Loucy (cell line): ENCODE measurements at regions not wholly inside any gene's neighbourhood (a gene's known extent, or its start where the extent isn't known, plus 50 kb on each side); places are given as distances from the start of the nearest gene placed in this dataset.

Source experiments
- H2AFZ ChIP-seq: fragments of 200-600 bp; sonication (generic); 2 replicates; pipeline ENCODE4 v1.6.0; 2016; ENCODE audit warnings: antibody characterized with exemption, mild to moderate bottlenecking, low read length, moderate library complexity
- H3F3A ChIP-seq: fragments of 200-600 bp; 2 replicates; pipeline ENCODE4 v1.6.0; 2016; ENCODE audit warnings: antibody characterized with exemption, low read depth, mild to moderate bottlenecking
- H3K27me3 ChIP-seq: fragments of 200-600 bp; sonication (generic); 2 replicates; pipeline ENCODE4 v1.6.1; 2014; ENCODE audit warnings: low read length, mild to moderate bottlenecking; ENCODE audit not compliant: insufficient read depth, poor library complexity, severe bottlenecking
- H3K36me3 ChIP-seq: fragments of 200-600 bp; sonication (generic); 2 replicates; pipeline ENCODE4 v1.6.1; 2016; ENCODE audit warnings: low read length; ENCODE audit not compliant: insufficient read depth
- H3K4me1 ChIP-seq: fragments of 200-600 bp; sonication (generic); 2 replicates; pipeline ENCODE4 v1.5.1; 2014; ENCODE audit warnings: low read length, mild to moderate bottlenecking; ENCODE audit not compliant: insufficient read depth, poor library complexity, severe bottlenecking
- H3K4me2 ChIP-seq: fragments of 200-600 bp; sonication (generic); 2 replicates; pipeline ENCODE4 v1.6.0; 2014; ENCODE audit warnings: antibody characterized with exemption, low read length, low read depth, mild to moderate bottlenecking; ENCODE audit not compliant: poor library complexity, severe bottlenecking
- H3K4me3 ChIP-seq: fragments of 200-600 bp; sonication (generic); 2 replicates; pipeline ENCODE4 v1.5.1; 2014; ENCODE audit warnings: low read length, mild to moderate bottlenecking, mixed read lengths; ENCODE audit not compliant: poor library complexity, severe bottlenecking
- H3K79me2 ChIP-seq: fragments of 200-600 bp; sonication (generic); 2 replicates; pipeline ENCODE4 v1.6.1; 2014; ENCODE audit warnings: low read length; ENCODE audit not compliant: insufficient read depth
- H3K9ac ChIP-seq: fragments of 200-600 bp; sonication (generic); 2 replicates; pipeline ENCODE4 v1.6.0; 2014; ENCODE audit warnings: mild to moderate bottlenecking, low read depth, low read length, moderate library complexity; ENCODE audit not compliant: poor library complexity, severe bottlenecking
- H3K9me2 ChIP-seq: fragments of 200-600 bp; sonication (generic); replicated peaks from 2 replicates; pipeline ENCODE4 v1.6.1; 2016; ENCODE audit warnings: low read depth, low read length, mixed read lengths
- H3K9me3 ChIP-seq: fragments of 200-600 bp; sonication (generic); 2 replicates; pipeline ENCODE4 v1.6.1; 2014; ENCODE audit warnings: mild to moderate bottlenecking, antibody characterized with exemption, low read length, low read depth; ENCODE audit not compliant: insufficient read depth
- H4K20me1 ChIP-seq: fragments of 200-600 bp; sonication (generic); 2 replicates; pipeline ENCODE4 v1.6.0; 2014; ENCODE audit warnings: antibody characterized with exemption, low read length, mild to moderate bottlenecking; ENCODE audit not compliant: insufficient read depth, poor library complexity, severe bottlenecking
- EZH2phosphoT487 ChIP-seq: fragments of 200-600 bp; IDR thresholded peaks from 2 replicates; pipeline ENCODE4 v1.6.1; 2018; ENCODE audit warnings: antibody characterized with exemption, mild to moderate bottlenecking, moderate library complexity, borderline replicate concordance
- TF ChIP-seq, protein P1 (sequence below): fragments of 200-600 bp; sonication (generic); conservative IDR thresholded peaks from 2 replicates; pipeline ENCODE4 v1.5.1; 2014; ENCODE audit warnings: mild to moderate bottlenecking, antibody characterized with exemption, low read length

DNA sequence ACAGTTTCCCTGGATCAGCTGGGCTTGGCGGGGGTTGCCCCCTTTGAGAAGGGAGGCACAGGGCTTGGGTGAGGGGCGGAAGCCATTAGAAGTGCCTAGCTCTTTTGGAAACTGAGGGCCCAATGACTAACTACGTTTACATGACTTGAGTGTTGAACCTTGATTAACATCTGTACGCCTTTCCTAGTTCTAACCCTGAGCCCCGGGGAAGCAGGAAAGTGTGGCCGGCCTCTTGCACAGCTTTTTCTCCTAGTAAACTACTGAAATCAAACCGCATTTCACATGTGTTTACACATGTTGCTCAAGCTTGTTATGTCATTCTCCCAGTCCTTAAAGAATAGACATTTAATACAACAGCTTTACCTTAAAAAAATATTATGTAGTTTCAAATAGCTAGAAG, 1356.4 kb upstream of the TMEM132C start:
- TF ChIP-seq EZH2phosphoT487, result no peak
- TF ChIP-seq, protein P1, sequence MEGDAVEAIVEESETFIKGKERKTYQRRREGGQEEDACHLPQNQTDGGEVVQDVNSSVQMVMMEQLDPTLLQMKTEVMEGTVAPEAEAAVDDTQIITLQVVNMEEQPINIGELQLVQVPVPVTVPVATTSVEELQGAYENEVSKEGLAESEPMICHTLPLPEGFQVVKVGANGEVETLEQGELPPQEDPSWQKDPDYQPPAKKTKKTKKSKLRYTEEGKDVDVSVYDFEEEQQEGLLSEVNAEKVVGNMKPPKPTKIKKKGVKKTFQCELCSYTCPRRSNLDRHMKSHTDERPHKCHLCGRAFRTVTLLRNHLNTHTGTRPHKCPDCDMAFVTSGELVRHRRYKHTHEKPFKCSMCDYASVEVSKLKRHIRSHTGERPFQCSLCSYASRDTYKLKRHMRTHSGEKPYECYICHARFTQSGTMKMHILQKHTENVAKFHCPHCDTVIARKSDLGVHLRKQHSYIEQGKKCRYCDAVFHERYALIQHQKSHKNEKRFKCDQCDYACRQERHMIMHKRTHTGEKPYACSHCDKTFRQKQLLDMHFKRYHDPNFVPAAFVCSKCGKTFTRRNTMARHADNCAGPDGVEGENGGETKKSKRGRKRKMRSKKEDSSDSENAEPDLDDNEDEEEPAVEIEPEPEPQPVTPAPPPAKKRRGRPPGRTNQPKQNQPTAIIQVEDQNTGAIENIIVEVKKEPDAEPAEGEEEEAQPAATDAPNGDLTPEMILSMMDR, result no peak
- H3K4me3 ChIP-seq, result no peak overlapping the region
- no peaks in the 10 kb centered on the region for H3K9me2 ChIP-seq
- no peak overlapping the region for H3K9ac ChIP-seq
- no peaks in the 10 kb centered on the region for H3K9me3 ChIP-seq
- H3F3A ChIP-seq, result no peaks in the 10 kb centered on the region
- H2AFZ ChIP-seq, result no peak overlapping the region
- H3K79me2 ChIP-seq, result no peaks in the 10 kb centered on the region
- H3K36me3 ChIP-seq, result no peaks in the 10 kb centered on the region
- no peak overlapping the region for H3K4me2 ChIP-seq
- no peaks in the 10 kb centered on the region for H3K27me3 ChIP-seq
- no peaks in the 10 kb centered on the region for H3K4me1 ChIP-seq
- H4K20me1 ChIP-seq, result no peaks in the 10 kb centered on the region

DNA sequence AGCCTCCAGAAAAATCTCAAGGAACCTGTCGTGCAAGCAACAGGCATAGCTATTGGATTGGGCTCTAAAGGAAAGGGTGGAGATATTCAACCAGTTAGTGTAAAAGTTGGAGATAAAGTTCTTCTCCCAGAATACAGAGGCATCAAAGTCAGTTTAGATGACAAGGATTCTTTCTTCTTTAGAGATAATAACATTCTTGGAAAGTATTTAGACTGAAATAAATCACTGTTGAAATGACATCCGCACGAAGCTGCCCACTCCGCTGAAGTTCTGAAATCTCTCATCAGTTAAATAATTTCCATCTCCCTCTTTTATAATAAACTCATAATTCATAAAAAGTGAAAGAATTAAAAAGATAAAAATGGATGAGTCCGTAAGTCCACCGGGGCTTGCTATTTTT, 1354.9 kb upstream of the TMEM132C start:
- Histone ChIP-seq H3F3A (no peaks in the 10 kb centered on the region), H3K79me2 (no peaks in the 10 kb centered on the region), H3K4me2 (no peak overlapping the region), H3K9me2 (no peaks in the 10 kb centered on the region), H3K9me3 (no peaks in the 10 kb centered on the region), H3K36me3 (no peaks in the 10 kb centered on the region), H3K27me3 (no peaks in the 10 kb centered on the region), H3K4me1 (no peaks in the 10 kb centered on the region), H4K20me1 (no peaks in the 10 kb centered on the region), H3K4me3 (no peak overlapping the region), H2AFZ (no peak overlapping the region), H3K9ac (no peak overlapping the region)
- TF ChIP-seq EZH2phosphoT487, result no peak
- TF ChIP-seq, protein P1, result no peak

DNA sequence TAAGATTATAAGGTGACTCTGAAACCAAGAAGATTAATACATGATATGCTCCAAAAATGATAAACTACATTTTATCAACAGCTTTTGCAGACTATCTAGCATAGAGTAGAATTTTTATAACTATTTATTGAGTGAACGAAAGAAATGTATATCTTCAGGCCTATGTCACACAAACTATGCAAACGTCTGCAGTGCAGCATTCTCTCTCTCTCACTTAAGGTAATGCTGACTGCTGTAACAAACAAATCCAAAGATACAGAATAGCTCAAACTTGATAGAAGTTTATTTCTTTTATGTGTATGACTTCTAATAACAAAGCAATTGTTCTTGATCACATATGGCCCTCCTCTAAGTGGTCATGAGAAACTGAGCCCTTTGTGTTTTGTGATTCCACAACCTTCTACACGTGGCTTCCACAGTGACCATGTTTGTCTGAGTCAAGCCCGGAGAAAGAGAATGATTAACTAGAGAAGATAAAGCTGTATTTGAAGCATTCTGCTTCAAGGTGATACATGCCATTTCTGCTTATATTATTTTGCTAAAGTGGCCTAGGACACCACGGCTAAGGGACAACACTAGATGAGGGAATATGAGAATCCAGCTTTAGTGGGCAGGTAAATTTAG, 1352.7 kb upstream of the TMEM132C start:
- Histone ChIP-seq H3K9me3 (no peaks in the 10 kb centered on the region), H3K27me3 (no peaks in the 10 kb centered on the region), H3K9me2 (no peaks in the 10 kb centered on the region), H3K79me2 (no peaks in the 10 kb centered on the region), H2AFZ (no peak overlapping the region), H3F3A (no peaks in the 10 kb centered on the region), H3K4me1 (no peaks in the 10 kb centered on the region), H4K20me1 (no peaks in the 10 kb centered on the region), H3K9ac (no peak overlapping the region), H3K36me3 (no peaks in the 10 kb centered on the region), H3K4me3 (no peak overlapping the region), H3K4me2 (no peak overlapping the region)
- no peak for TF ChIP-seq EZH2phosphoT487
- TF ChIP-seq, protein P1, result no peak
